ENCODE measurements at regions not wholly inside any gene's neighbourhood (a gene's known extent, or its start where the extent isn't known, plus 50 kb on each side); places are given as distances from the start of the nearest gene placed in this dataset.

GRCh38 chr15:62874064-62874463 is 168.5 kb upstream of the TPM1 start:
- Histone ChIP-seq H3K9me3 (ENCODE audit: control insufficient read depth in 4 of 4, low read length in 3 of 4) (no peaks in the 10 kb centered on the region), H3K4me3 (ENCODE audit: low read depth in 1 of 3, low read length in 3 of 3) (no peak overlapping the region), H3K4me1 (ENCODE audit: control insufficient read depth in 4 of 4, insufficient read depth in 4 of 4, low read length in 3 of 4) (peaks cover 0 to 9% (median 4%) of the 10 kb centered on the region in 4 donors), H3K27ac (ENCODE audit: low read depth in 1 of 2, low read length in 2 of 2) (no peak overlapping the region), H3K9ac (ENCODE audit: low read depth in 1 of 2, low read length in 2 of 2) (no peak overlapping the region), H3K27me3 (ENCODE audit: control insufficient read depth in 4 of 4, insufficient read depth in 4 of 4, low read length in 3 of 4) (no peaks in the 10 kb centered on the region), H3K36me3 (ENCODE audit: control insufficient read depth in 4 of 4, insufficient read depth in 3 of 4, low read depth in 1 of 4, low read length in 3 of 4) (no peaks in the 10 kb centered on the region)
- DNase-seq (ENCODE audit: low spot score) = no peak
- TF ChIP-seq RXRA (IDR thresholded peaks at IDR 0.05) (no peak), ZBTB33 (IDR thresholded peaks at IDR 0.05) (no peak), EGR1 (IDR thresholded peaks at IDR 0.05; ENCODE audit: low read depth in 2 of 2) (no peak), FOXA2 (IDR thresholded peaks at IDR 0.05) (no peak), HNF4A (conservative IDR thresholded peaks at IDR 0.05) (no peak), TAF1 (conservative IDR thresholded peaks at IDR 0.05) (no peak), JUND (IDR thresholded peaks at IDR 0.05) (no peak), YY1 (IDR thresholded peaks at IDR 0.05) (no peak), MAX (IDR thresholded peaks at IDR 0.05) (no peak), NR2F2 (IDR thresholded peaks at IDR 0.05) (no peak), FOXA1 (IDR thresholded peaks at IDR 0.05) (no peak)
- 87% methylated on average over 3 of the region's 3 CpGs for WGBS

GRCh38 chr15:62874959-62875625 is 167.5 kb upstream of the TPM1 start:
- H3K27ac ChIP-seq (ENCODE audit: low read depth in 1 of 2, low read length in 2 of 2) = no peak overlapping the region
- no peak for DNase-seq (ENCODE audit: low spot score)
- H3K27me3 ChIP-seq (ENCODE audit: control insufficient read depth in 4 of 4, insufficient read depth in 4 of 4, low read length in 3 of 4) = no peaks in the 10 kb centered on the region
- no peak overlapping the region for H3K9ac ChIP-seq (ENCODE audit: low read depth in 1 of 2, low read length in 2 of 2)
- no peak for TF ChIP-seq REST (IDR thresholded peaks at IDR 0.05)
- 87% methylated on average over 13 of the region's 13 CpGs for WGBS
- H3K4me3 ChIP-seq (ENCODE audit: low read depth in 1 of 3, low read length in 3 of 3) = no peak overlapping the region
- no peaks in the 10 kb centered on the region for H3K9me3 ChIP-seq (ENCODE audit: control insufficient read depth in 4 of 4, low read length in 3 of 4)
- peaks cover 0 to 14% (median 5%) of the 10 kb centered on the region in 4 donors for H3K4me1 ChIP-seq (ENCODE audit: control insufficient read depth in 4 of 4, insufficient read depth in 4 of 4, low read length in 3 of 4)
- H3K36me3 ChIP-seq (ENCODE audit: control insufficient read depth in 4 of 4, insufficient read depth in 3 of 4, low read depth in 1 of 4, low read length in 3 of 4) = no peaks in the 10 kb centered on the region

- no peak overlapping the region for H3K9ac ChIP-seq (ENCODE audit: low read depth in 1 of 2, low read length in 2 of 2)
- H3K27me3 ChIP-seq (ENCODE audit: control insufficient read depth in 4 of 4, insufficient read depth in 4 of 4, low read length in 3 of 4) = no peaks in the 10 kb centered on the region
- DNase-seq (ENCODE audit: low spot score) = no peak
- TF ChIP-seq TAF1 (conservative IDR thresholded peaks at IDR 0.05) (no peak), CTCF (IDR thresholded peaks at IDR 0.05; ENCODE audit: low read depth, low read length, missing input control) (no peak), ZBTB33 (IDR thresholded peaks at IDR 0.05) (no peak), NR2F2 (IDR thresholded peaks at IDR 0.05) (no peak), JUND (IDR thresholded peaks at IDR 0.05) (no peak), YY1 (IDR thresholded peaks at IDR 0.05) (no peak), ATF3 (IDR thresholded peaks at IDR 0.05) (no peak), HNF4G (IDR thresholded peaks at IDR 0.05) (no peak), EGR1 (IDR thresholded peaks at IDR 0.05; ENCODE audit: low read depth in 2 of 2) (no peak), GABPA (IDR thresholded peaks at IDR 0.05 in 1 of 2, conservative IDR thresholded peaks at IDR 0.05 in 1 of 2) (no peak)
- no peaks in the 10 kb centered on the region for H3K9me3 ChIP-seq (ENCODE audit: control insufficient read depth in 4 of 4, low read length in 3 of 4)
- H3K4me3 ChIP-seq (ENCODE audit: low read depth in 1 of 3, low read length in 3 of 3) = no peak overlapping the region
- peaks cover 0 to 19% (median 6%) of the 10 kb centered on the region in 4 donors for H3K4me1 ChIP-seq (ENCODE audit: control insufficient read depth in 4 of 4, insufficient read depth in 4 of 4, low read length in 3 of 4)
- 93% methylated on average over 4 of the region's 4 CpGs for WGBS
- H3K27ac ChIP-seq (ENCODE audit: low read depth in 1 of 2, low read length in 2 of 2) = no peak overlapping the region
- H3K36me3 ChIP-seq (ENCODE audit: control insufficient read depth in 4 of 4, insufficient read depth in 3 of 4, low read depth in 1 of 4, low read length in 3 of 4) = no peaks in the 10 kb centered on the region
Observed at GRCh38 chr15:62875626-62876021, 166.9 kb upstream of the TPM1 start.

Measured in liver (tissue), 8 donors.